ENCODE measurements at regions not wholly inside any gene's neighbourhood (a gene's known extent, or its start where the extent isn't known, plus 50 kb on each side); places are given as distances from the start of the nearest gene placed in this dataset.

DNA sequence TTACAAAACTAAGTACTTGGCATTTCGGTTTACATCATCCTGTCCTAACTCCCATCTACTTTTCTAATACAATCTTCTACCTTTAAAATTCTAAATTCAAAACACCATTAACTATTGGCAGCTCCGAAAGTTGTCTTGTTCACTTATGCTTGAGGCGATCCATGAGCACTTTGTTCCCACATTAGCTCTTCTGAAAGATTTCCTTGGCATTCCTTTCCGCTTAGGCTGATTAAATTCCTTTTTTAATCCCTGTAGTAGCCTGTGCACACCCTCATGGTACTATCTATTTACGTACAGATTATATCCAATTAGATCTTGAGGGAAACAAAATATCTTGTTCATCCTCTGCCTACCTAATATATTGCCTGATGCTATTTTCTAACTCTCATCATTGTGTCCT, 480.7 kb downstream of the PRKD1 start (continued):
- no peak for TF ChIP-seq CHD7 (IDR thresholded peaks at IDR 0.05; ENCODE audit: insufficient replicate concordance, low read length)
- TF ChIP-seq SIX5 (IDR thresholded peaks at IDR 0.05; ENCODE audit: low read depth, low read length), result no peak
- TF ChIP-seq CHD2 (IDR thresholded peaks at IDR 0.05; ENCODE audit: low read length), result no peak
- TF ChIP-seq POU5F1 (IDR thresholded peaks at IDR 0.05; ENCODE audit: low read depth, low read length), result no peak
- TF ChIP-seq, protein P1, sequence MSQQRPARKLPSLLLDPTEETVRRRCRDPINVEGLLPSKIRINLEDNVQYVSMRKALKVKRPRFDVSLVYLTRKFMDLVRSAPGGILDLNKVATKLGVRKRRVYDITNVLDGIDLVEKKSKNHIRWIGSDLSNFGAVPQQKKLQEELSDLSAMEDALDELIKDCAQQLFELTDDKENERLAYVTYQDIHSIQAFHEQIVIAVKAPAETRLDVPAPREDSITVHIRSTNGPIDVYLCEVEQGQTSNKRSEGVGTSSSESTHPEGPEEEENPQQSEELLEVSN (IDR thresholded peaks at IDR 0.05), result no peak
- no peak for TF ChIP-seq TEAD4 (IDR thresholded peaks at IDR 0.05; ENCODE audit: low read depth, low read length)
- TF ChIP-seq CREB1 (IDR thresholded peaks at IDR 0.05), result no peak
- TF ChIP-seq TCF12 (IDR thresholded peaks at IDR 0.05; ENCODE audit: low read depth, low read length), result no peak
- TF ChIP-seq CBX5 (IDR thresholded peaks at IDR 0.05; ENCODE audit: low read depth, low read length), result no peak
- TF ChIP-seq SIN3A (conservative IDR thresholded peaks at IDR 0.05 in 1 of 2, IDR thresholded peaks at IDR 0.05 in 1 of 2; ENCODE audit: low read depth in 1 of 2, low read length in 2 of 2), result no peak
- no peak for TF ChIP-seq CTBP2 (IDR thresholded peaks at IDR 0.05; ENCODE audit: borderline replicate concordance, insufficient read depth, insufficient read length, low read length)
- TF ChIP-seq KDM4A (IDR thresholded peaks at IDR 0.05; ENCODE audit: low read depth, low read length, severe bottlenecking), result no peak
